K562 (cell line): ENCODE measurements at regions not wholly inside any gene's neighbourhood (a gene's known extent, or its start where the extent isn't known, plus 50 kb on each side); places are given as distances from the start of the nearest gene placed in this dataset.

Experiments
- ARNT ChIP-seq, 2 experiments: fragments of 450-650 bp; IDR thresholded peaks; 2 replicates each; pipeline ENCODE4 v1.6.1; 2016; ENCODE audit warnings: mild to moderate bottlenecking in 1 of 2
- ELF1 ChIP-seq: fragments of 200-800 bp; sonication (Bioruptor generic); IDR thresholded peaks from 2 replicates; pipeline ENCODE4 v1.6.1; 2016; ENCODE audit warnings: missing genetic modification characterization, missing compliant biosample characterization
- GABPB1 ChIP-seq: sonication (generic); formaldehyde crosslinking; IDR thresholded peaks from 2 replicates; pipeline ENCODE4 v1.8.0; 2022; ENCODE audit warnings: mild to moderate bottlenecking, missing genetic modification reagents
- NR3C1 ChIP-seq: sonication (generic); formaldehyde crosslinking; IDR thresholded peaks from 2 replicates; pipeline ENCODE4 v1.8.1; 2022; ENCODE audit warnings: missing genetic modification reagents
- POLR2A ChIP-seq: fragments of 450-650 bp; conservative IDR thresholded peaks from 2 replicates; pipeline ENCODE4 v1.6.1; 2016
- RFX5 ChIP-seq: IDR thresholded peaks from 2 replicates; pipeline ENCODE4 v1.6.1; 2011; ENCODE audit warnings: low read depth, mild to moderate bottlenecking, improper control_type of control experiment, low read length
- TF ChIP-seq, protein P1 (sequence below), 3 experiments: IDR thresholded peaks in 2 of 3; conservative IDR thresholded peaks in 1 of 3; 2 replicates each; pipeline ENCODE4 v1.5.1; 2011 to 2012; ENCODE audit warnings: low read length in 3 of 3, mild to moderate bottlenecking in 3 of 3, control low read depth in 2 of 3, improper control_type of control experiment in 1 of 3, inconsistent platforms in 1 of 3, low read depth in 1 of 3, mixed read lengths in 1 of 3, moderate library complexity in 1 of 3; ENCODE audit not compliant: insufficient read depth in 2 of 3
- TF ChIP-seq, protein P2 (sequence below): fragments of 450-650 bp; IDR thresholded peaks from 2 replicates; pipeline ENCODE4 v1.6.1; 2017; ENCODE audit warnings: antibody characterized with exemption, mild to moderate bottlenecking

DNA sequence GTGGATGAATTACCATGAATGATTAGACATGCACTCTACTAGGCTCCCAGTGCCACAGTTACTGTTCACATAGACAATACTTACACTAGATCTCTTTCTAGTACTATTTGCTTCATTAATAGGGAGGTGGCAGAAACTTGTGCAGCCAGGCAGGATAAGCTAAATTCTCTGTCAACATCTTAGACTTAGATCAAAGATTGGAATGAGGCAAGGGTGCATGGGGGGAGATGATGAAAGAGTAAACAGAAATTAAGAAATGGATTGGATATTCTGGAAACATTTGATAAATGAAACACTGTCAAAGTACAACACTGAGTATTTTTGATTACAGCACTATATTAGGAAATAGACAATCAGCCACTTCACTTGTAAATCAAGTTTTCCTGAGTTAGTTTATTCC lies 205.4 kb upstream of the TBC1D5 start:
- TF ChIP-seq, protein P1, sequence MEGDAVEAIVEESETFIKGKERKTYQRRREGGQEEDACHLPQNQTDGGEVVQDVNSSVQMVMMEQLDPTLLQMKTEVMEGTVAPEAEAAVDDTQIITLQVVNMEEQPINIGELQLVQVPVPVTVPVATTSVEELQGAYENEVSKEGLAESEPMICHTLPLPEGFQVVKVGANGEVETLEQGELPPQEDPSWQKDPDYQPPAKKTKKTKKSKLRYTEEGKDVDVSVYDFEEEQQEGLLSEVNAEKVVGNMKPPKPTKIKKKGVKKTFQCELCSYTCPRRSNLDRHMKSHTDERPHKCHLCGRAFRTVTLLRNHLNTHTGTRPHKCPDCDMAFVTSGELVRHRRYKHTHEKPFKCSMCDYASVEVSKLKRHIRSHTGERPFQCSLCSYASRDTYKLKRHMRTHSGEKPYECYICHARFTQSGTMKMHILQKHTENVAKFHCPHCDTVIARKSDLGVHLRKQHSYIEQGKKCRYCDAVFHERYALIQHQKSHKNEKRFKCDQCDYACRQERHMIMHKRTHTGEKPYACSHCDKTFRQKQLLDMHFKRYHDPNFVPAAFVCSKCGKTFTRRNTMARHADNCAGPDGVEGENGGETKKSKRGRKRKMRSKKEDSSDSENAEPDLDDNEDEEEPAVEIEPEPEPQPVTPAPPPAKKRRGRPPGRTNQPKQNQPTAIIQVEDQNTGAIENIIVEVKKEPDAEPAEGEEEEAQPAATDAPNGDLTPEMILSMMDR (IDR thresholded peaks at IDR 0.05 in 2 of 3, conservative IDR thresholded peaks at IDR 0.05 in 1 of 3; ENCODE audit: insufficient read depth in 2 of 3, low read depth in 1 of 3, low read length in 3 of 3) = no peak
- no peak for TF ChIP-seq POLR2A
- TF ChIP-seq ELF1 (tag) = no peak
- no peak for TF ChIP-seq GABPB1 (CRISPR knock-in tag)
- TF ChIP-seq, protein P2, sequence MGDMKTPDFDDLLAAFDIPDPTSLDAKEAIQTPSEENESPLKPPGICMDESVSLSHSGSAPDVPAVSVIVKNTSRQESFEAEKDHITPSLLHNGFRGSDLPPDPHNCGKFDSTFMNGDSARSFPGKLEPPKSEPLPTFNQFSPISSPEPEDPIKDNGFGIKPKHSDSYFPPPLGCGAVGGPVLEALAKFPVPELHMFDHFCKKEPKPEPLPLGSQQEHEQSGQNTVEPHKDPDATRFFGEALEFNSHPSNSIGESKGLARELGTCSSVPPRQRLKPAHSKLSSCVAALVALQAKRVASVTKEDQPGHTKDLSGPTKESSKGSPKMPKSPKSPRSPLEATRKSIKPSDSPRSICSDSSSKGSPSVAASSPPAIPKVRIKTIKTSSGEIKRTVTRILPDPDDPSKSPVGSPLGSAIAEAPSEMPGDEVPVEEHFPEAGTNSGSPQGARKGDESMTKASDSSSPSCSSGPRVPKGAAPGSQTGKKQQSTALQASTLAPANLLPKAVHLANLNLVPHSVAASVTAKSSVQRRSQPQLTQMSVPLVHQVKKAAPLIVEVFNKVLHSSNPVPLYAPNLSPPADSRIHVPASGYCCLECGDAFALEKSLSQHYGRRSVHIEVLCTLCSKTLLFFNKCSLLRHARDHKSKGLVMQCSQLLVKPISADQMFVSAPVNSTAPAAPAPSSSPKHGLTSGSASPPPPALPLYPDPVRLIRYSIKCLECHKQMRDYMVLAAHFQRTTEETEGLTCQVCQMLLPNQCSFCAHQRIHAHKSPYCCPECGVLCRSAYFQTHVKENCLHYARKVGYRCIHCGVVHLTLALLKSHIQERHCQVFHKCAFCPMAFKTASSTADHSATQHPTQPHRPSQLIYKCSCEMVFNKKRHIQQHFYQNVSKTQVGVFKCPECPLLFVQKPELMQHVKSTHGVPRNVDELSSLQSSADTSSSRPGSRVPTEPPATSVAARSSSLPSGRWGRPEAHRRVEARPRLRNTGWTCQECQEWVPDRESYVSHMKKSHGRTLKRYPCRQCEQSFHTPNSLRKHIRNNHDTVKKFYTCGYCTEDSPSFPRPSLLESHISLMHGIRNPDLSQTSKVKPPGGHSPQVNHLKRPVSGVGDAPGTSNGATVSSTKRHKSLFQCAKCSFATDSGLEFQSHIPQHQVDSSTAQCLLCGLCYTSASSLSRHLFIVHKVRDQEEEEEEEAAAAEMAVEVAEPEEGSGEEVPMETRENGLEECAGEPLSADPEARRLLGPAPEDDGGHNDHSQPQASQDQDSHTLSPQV = no peak
- no peak for TF ChIP-seq RFX5
- no peak for TF ChIP-seq NR3C1
- TF ChIP-seq ARNT (IDR thresholded peaks at IDR 0.05) = no peak
